ENCODE measurements at regions not wholly inside any gene's neighbourhood (a gene's known extent, or its start where the extent isn't known, plus 50 kb on each side); places are given as distances from the start of the nearest gene placed in this dataset.
A peak's percentile ranks its signal among the peaks of the same experiment; 100 is the strongest.

DNA sequence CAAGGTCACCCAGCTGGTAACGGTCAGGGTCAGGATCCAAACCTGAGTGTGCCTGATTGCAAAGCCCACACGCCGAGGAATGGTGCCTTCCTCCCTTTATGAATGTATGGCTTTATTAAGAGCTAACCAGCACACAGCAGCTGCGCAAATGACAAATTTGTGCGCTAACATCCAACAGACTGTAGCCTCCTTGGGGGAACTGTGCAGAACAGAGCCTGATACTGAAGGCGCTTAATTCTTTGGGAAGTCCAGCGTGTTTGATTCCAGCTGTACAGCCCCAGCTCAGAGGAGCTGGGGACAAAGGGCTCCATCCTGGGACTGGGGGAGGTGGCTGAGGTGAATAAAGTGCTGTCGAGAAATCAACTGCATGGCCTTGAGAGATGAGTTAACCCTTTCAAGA is 75.7 kb upstream of the JARID2 start:
- Histone ChIP-seq H4K20me1 (ENCODE audit: insufficient read depth, low read length) (no peaks in the 10 kb centered on the region), H2AFZ (ENCODE audit: low read length) (no peak overlapping the region), H3K27ac (ENCODE audit: low read length) (no peak overlapping the region), H3K4me1 (ENCODE audit: low read length) (no peaks in the 10 kb centered on the region), H3K79me2 (ENCODE audit: low read length) (no peaks in the 10 kb centered on the region), H3K4me3 (ENCODE audit: low read length) (no peak overlapping the region), H3K27me3 (replicated peaks; ENCODE audit: insufficient read depth, low read length) (no peaks in the 10 kb centered on the region), H3K9me2 (replicated peaks; ENCODE audit: insufficient read depth, low read length) (no peaks in the 10 kb centered on the region), H3K9me3 (replicated peaks; ENCODE audit: insufficient read depth, low read length) (no peaks in the 10 kb centered on the region), H3K4me2 (ENCODE audit: low read depth, low read length) (no peak overlapping the region), H3K36me3 (replicated peaks; ENCODE audit: insufficient read depth, low read length) (no peaks in the 10 kb centered on the region), H3K9ac (ENCODE audit: low read length) (no peak overlapping the region), H3F3A (ENCODE audit: insufficient read depth, low read length) (no peaks in the 10 kb centered on the region)
- no peak for DNase-seq
- TF ChIP-seq, protein P1, sequence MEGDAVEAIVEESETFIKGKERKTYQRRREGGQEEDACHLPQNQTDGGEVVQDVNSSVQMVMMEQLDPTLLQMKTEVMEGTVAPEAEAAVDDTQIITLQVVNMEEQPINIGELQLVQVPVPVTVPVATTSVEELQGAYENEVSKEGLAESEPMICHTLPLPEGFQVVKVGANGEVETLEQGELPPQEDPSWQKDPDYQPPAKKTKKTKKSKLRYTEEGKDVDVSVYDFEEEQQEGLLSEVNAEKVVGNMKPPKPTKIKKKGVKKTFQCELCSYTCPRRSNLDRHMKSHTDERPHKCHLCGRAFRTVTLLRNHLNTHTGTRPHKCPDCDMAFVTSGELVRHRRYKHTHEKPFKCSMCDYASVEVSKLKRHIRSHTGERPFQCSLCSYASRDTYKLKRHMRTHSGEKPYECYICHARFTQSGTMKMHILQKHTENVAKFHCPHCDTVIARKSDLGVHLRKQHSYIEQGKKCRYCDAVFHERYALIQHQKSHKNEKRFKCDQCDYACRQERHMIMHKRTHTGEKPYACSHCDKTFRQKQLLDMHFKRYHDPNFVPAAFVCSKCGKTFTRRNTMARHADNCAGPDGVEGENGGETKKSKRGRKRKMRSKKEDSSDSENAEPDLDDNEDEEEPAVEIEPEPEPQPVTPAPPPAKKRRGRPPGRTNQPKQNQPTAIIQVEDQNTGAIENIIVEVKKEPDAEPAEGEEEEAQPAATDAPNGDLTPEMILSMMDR (IDR thresholded peaks at IDR 0.05; ENCODE audit: low read length): no peak
- TF ChIP-seq EZH2 (optimal IDR thresholded peaks at IDR 0.05; ENCODE audit: low read depth, low read length) (no peak), EZH2phosphoT487 (IDR thresholded peaks at IDR 0.05; ENCODE audit: low read length) (no peak)

DNA sequence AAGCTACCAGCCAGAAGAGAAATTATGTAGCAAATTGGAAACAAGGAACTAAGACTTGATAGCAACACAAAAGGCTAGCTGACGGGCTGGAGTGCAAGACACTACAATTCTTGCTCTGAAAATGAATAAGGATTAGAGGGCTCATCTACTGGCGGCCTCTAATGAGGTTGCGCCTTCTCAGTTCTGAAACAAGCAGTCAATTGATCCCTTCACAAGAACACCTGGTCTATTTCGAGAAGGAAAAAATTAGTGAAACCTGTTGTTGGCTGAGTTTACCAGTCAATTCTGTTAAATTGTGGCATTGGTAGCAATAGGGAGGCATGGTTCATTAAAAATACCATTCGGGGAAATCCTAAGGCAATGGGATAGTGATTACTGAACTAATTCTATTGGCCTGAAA is 74.8 kb upstream of the JARID2 start:
- TF ChIP-seq EZH2phosphoT487 (IDR thresholded peaks at IDR 0.05; ENCODE audit: low read length) (no peak), EZH2 (optimal IDR thresholded peaks at IDR 0.05; ENCODE audit: low read depth, low read length) (no peak)
- TF ChIP-seq, protein P1 (IDR thresholded peaks at IDR 0.05; ENCODE audit: low read length): no peak
- Histone ChIP-seq H3K27me3 (replicated peaks; ENCODE audit: insufficient read depth, low read length) (no peaks in the 10 kb centered on the region), H3K4me2 (ENCODE audit: low read depth, low read length) (peak overlapping the region; percentile 19; the same call in 1 of the 2 replicates), H3K79me2 (ENCODE audit: low read length) (no peaks in the 10 kb centered on the region), H4K20me1 (ENCODE audit: insufficient read depth, low read length) (no peaks in the 10 kb centered on the region), H2AFZ (ENCODE audit: low read length) (no peak overlapping the region), H3K9ac (ENCODE audit: low read length) (no peak overlapping the region), H3K27ac (ENCODE audit: low read length) (0 out of 2 replicates have a peak overlapping the region, but pooled peaks have one; percentile 2), H3F3A (ENCODE audit: insufficient read depth, low read length) (no peaks in the 10 kb centered on the region), H3K36me3 (replicated peaks; ENCODE audit: insufficient read depth, low read length) (no peaks in the 10 kb centered on the region), H3K4me3 (ENCODE audit: low read length) (no peak overlapping the region), H3K9me2 (replicated peaks; ENCODE audit: insufficient read depth, low read length) (no peaks in the 10 kb centered on the region), H3K9me3 (replicated peaks; ENCODE audit: insufficient read depth, low read length) (no peaks in the 10 kb centered on the region), H3K4me1 (ENCODE audit: low read length) (no peaks in the 10 kb centered on the region)
- peak; percentile 7 for DNase-seq

DNA sequence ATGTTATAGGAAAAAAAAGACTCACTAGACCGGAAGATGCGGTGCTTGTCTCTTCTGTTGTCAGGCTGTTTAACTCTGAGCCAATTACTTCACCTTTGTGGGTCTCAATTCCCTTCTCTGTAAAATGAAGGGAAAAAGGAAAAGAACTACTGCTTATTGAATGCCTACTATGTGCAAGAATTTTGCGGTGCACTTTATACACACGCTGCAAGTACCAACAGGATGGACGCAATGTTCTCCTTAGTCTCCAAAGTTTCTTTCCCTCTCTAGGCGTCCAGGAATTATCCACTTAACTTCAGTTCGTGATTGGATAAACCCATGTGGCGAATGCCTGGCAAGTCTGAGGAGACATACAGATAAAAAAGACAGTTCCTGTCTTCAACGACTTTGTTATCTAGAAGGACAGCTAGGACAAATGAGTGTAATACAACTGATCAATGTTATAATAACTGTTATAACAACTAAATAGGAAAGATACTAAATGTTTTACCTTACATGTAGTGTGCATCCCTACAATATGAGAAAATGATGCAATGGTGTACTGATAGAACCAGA is 69.0 kb upstream of the JARID2 start:
- TF ChIP-seq, protein P1 (IDR thresholded peaks at IDR 0.05; ENCODE audit: low read length): no peak
- TF ChIP-seq EZH2 (optimal IDR thresholded peaks at IDR 0.05; ENCODE audit: low read depth, low read length) (no peak), EZH2phosphoT487 (IDR thresholded peaks at IDR 0.05; ENCODE audit: low read length) (no peak)
- Histone ChIP-seq H2AFZ (ENCODE audit: low read length) (no peak overlapping the region), H3K27ac (ENCODE audit: low read length) (no peak overlapping the region), H3F3A (ENCODE audit: insufficient read depth, low read length) (no peaks in the 10 kb centered on the region), H3K9me3 (replicated peaks; ENCODE audit: insufficient read depth, low read length) (no peaks in the 10 kb centered on the region), H3K4me1 (ENCODE audit: low read length) (no peaks in the 10 kb centered on the region), H3K4me2 (ENCODE audit: low read depth, low read length) (no peak overlapping the region), H3K27me3 (replicated peaks; ENCODE audit: insufficient read depth, low read length) (no peaks in the 10 kb centered on the region), H3K9me2 (replicated peaks; ENCODE audit: insufficient read depth, low read length) (no peaks in the 10 kb centered on the region), H3K36me3 (replicated peaks; ENCODE audit: insufficient read depth, low read length) (no peaks in the 10 kb centered on the region), H3K79me2 (ENCODE audit: low read length) (no peaks in the 10 kb centered on the region), H3K4me3 (ENCODE audit: low read length) (no peak overlapping the region), H4K20me1 (ENCODE audit: insufficient read depth, low read length) (no peaks in the 10 kb centered on the region), H3K9ac (ENCODE audit: low read length) (no peak overlapping the region)
- DNase-seq: no peak

Measured in MM.1S (cell line).